HUES64 (cell line): ENCODE measurements at regions not wholly inside any gene's neighbourhood (a gene's known extent, or its start where the extent isn't known, plus 50 kb on each side); places are given as distances from the start of the nearest gene placed in this dataset.
"Not testable (repeated sequence)": the region's sequence is repeated elsewhere in the genome, so short reads cannot be mapped to it uniquely, and the experiment has no call there.

ENCODE experiments used
- H3K27ac ChIP-seq: 2 replicates; pipeline ENCODE4 v1.7.0; 2013; ENCODE audit warnings: low read depth, low read length, inconsistent platforms
- H3K27me3 ChIP-seq: 2 replicates; pipeline ENCODE4 v1.6.1; 2013; ENCODE audit warnings: mild to moderate bottlenecking, low read length; ENCODE audit not compliant: insufficient read depth
- H3K36me3 ChIP-seq: 2 replicates; pipeline ENCODE4 v1.6.1; 2013; ENCODE audit warnings: mild to moderate bottlenecking, low read length; ENCODE audit not compliant: insufficient read depth
- H3K4me1 ChIP-seq: 2 replicates; pipeline ENCODE4 v1.6.1; 2013; ENCODE audit warnings: mild to moderate bottlenecking, low read length, moderate library complexity; ENCODE audit not compliant: insufficient read depth
- H3K4me3 ChIP-seq: 2 replicates; pipeline ENCODE4 v1.5.1; 2013; ENCODE audit warnings: mild to moderate bottlenecking, low read length, moderate library complexity
- H3K9ac ChIP-seq: 2 replicates; pipeline ENCODE4 v1.6.1; 2013; ENCODE audit warnings: mild to moderate bottlenecking, low read depth, low read length
- H3K9me3 ChIP-seq: 2 replicates; pipeline ENCODE4 v1.6.1; 2013; ENCODE audit warnings: low read depth, low read length; ENCODE audit not compliant: insufficient read depth
- WGBS: fragments of 150-250, 120-280 bp; methylation state at CpG from one replicate; pipeline ENCODE4 v1.1.7; 2013; ENCODE audit warnings: missing lambda C conversion rate; 5-methylcytosine and 5-hydroxymethylcytosine counted together

DNA sequence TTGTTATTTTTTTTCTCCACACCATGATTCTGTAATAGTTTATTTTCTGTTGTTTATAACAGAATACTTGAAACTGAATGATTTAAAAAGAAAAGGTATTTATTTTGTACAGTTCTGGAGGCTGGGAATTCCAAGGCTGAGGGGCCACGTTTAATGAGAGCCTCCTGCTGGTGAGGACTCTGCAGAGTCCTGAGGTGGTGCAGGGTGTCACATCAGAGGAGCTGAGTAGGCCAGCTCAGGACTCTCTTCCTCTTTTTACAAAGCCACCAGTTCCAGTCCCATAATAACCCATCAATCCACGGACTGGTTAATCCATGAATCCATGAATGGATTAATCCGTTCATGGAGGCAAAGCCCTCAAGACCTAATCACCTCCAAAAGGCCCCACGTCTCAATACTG lies 71.6 kb downstream of the TFAP2A start:
- Histone ChIP-seq H3K36me3 (no peaks in the 10 kb centered on the region), H3K9ac (no peak overlapping the region), H3K4me1 (no peaks in the 10 kb centered on the region), H3K4me3 (no peak overlapping the region), H3K9me3 (no peaks in the 10 kb centered on the region), H3K27ac (no peak overlapping the region), H3K27me3 (no peaks in the 10 kb centered on the region)
- WGBS, result 66% methylated on average over 4 of the region's 4 CpGs

DNA sequence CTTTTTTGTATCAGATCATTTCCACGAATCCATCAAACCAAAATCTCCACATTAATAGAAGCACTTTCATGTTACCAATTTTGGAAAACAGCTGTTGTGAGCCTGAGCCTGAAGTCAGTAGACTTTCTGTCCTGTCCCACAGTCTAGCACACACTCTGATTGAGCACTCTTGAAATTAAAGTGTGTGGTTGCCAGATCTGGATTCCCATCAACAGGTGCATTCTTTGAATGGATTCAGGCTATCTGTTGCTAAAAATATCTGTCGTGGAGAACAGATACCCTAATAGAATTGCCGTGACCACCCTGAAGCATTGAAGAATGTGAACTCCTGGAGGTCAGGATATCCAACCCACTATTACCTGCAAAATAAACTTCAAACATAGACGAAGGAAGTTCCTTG lies 73.3 kb downstream of the TFAP2A start:
- no peak overlapping the region for H3K9ac ChIP-seq
- no peaks in the 10 kb centered on the region for H3K4me1 ChIP-seq
- no peak overlapping the region for H3K4me3 ChIP-seq
- no peak overlapping the region for H3K27ac ChIP-seq
- no peaks in the 10 kb centered on the region for H3K9me3 ChIP-seq
- H3K27me3 ChIP-seq, result no peaks in the 10 kb centered on the region
- 98% methylated on average over 4 of the region's 4 CpGs for WGBS
- no peaks in the 10 kb centered on the region for H3K36me3 ChIP-seq

DNA sequence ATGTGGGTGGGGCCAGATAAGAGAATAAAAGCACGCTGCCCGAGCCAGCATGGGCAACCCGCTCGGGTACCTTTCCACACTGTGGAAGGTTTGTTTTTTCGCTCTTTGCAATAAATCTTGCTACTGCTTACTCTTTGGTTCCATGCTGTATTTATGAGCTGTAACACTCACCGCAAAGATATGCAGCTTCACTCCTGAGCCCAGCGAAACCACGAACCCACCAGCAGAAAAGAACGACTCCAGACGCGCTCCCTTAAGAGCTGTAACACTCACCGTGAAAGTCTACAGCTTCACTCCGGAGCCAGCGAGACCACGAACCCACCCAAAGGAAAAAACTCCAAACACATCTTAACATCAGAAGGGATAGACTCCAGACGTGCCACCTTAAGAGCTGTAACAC lies 76.7 kb downstream of the TFAP2A start:
- WGBS, result 93% methylated on average over 16 of the region's 16 CpGs
- H3K27ac ChIP-seq, result no peak overlapping the region

DNA sequence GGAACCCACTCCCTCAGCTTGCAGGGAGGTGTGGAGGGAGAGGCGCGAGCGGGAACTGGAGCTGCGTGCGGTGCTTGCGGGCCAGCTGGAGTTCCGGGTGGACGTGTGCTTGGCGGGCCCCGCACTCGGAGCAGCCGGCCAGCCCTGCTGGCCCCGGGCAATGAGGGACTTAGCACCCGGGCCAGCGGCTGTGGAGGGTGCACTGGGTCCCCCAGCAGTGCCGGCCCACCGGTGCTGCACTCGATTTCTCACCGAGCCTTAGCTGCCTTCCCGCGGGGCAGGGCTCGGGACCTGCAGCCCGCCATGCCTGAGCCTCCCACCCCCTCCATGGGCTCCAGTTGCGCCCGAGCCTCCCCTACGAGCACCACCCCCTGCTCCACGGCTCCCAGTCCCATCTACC lies 77.5 kb downstream of the TFAP2A start:
- not testable (repeated sequence) for H3K27ac ChIP-seq, H3K4me3 ChIP-seq, H3K4me1 ChIP-seq, H3K27me3 ChIP-seq, H3K9me3 ChIP-seq, H3K36me3 ChIP-seq, H3K9ac ChIP-seq
- WGBS, result 95% methylated on average over 27 of the region's 27 CpGs

More for the DNA sequence above, 76.7 kb downstream of the TFAP2A start:
- Histone ChIP-seq H3K9ac (no peak overlapping the region), H3K9me3 (no peaks in the 10 kb centered on the region), H3K27me3 (no peaks in the 10 kb centered on the region), H3K36me3 (no peaks in the 10 kb centered on the region), H3K4me1 (no peaks in the 10 kb centered on the region), H3K4me3 (no peak overlapping the region)

DNA sequence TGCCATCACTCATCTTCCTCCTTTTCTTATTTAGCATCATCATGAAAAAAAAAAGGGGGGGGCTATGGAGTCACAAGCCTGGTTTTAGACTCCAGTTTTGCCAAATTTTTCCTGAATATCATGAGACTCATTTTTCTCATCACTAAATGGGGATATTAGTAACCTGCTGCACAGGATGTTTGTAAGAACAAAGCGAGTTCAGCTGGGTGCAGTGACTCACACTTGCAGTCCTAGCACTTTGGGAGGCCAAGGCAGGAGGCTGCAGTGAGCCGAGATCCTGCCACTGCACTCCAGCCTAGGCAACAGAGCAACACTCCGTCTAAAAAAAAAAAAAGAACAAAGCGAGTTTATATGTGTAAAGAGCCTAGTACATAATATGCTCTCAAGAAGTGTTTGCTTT lies 82.8 kb downstream of the TFAP2A start:
- Histone ChIP-seq H3K27me3 (no peaks in the 10 kb centered on the region), H3K4me1 (no peaks in the 10 kb centered on the region), H3K4me3 (no peak overlapping the region), H3K27ac (no peak overlapping the region), H3K36me3 (no peaks in the 10 kb centered on the region), H3K9me3 (no peaks in the 10 kb centered on the region), H3K9ac (no peak overlapping the region)
- WGBS, result 93% methylated on average over 4 of the region's 4 CpGs

DNA sequence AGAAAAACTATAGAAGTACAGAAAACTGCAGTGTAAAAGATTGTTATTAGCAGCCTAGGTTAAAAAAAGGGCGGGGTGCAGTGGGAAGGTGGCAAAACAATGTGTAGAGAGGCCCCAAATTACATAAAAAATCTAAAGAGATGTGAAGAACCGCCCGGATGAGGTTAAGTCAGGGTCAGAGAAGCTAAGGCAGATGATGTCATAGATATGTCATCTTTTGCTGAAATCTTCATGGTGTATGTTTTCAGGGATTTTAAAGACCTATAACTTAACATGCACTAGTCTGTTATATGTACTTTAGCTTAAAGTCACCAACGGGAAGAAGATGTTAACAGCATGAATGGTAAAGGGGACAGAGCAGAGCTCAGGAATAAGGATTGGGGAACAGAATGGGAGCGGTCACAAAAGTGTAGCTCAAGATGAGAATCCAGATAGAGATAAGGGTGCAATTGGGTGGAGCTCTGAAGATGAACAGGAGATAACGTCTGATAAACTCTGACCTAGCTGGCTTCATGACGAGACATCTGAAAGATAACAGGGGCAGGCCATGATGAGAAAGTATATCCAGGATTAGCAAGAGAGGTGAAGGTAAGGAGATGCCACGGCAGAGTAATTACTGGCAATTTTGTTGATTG lies 83.4 kb downstream of the TFAP2A start:
- H3K9ac ChIP-seq, result no peak overlapping the region
- no peaks in the 10 kb centered on the region for H3K36me3 ChIP-seq
- H3K9me3 ChIP-seq, result no peaks in the 10 kb centered on the region
- H3K27me3 ChIP-seq, result no peaks in the 10 kb centered on the region
- no peak overlapping the region for H3K27ac ChIP-seq
- WGBS, result 86% methylated on average over 8 of the region's 8 CpGs
- no peak overlapping the region for H3K4me3 ChIP-seq
- H3K4me1 ChIP-seq, result no peaks in the 10 kb centered on the region

DNA sequence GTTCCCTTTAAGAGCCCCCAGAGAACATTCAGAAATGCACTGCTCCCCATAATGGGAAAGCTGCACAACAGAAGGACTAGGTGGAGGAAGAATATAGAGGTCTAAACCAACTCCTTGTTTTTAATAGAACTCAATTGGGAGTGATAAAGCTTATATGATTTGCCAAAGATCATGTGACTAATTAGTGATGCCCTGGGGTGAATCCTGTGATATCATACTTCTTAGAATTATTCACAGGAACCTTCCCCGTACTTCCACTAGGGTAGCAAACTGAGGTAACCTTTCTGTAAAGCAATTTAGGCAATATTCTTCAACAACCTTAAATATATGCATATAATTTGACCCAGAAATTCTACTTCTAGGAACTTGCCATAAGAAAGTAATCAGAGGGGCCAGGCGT lies 84.4 kb downstream of the TFAP2A start:
- H3K4me1 ChIP-seq, result no peaks in the 10 kb centered on the region
- 97% methylated on average over 2 of the region's 2 CpGs for WGBS

DNA sequence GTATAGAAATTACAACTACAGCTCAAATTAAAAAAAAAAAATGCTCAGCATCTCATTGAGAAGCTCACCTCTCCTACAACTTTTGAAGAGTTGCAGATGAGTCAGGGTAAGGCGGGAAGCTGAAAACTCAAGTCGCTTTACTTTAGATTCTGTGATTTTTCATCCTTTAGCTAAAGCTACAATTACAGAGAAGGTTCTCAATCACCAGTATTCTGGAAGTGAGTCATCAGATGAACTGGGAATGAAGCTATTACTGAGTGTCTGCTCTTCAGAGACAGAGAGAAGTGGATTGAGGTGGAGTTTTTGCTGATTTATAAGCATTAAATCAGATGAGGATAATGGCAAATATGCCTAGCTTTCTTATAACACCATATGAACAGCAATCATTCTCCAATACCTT lies 91.9 kb downstream of the TFAP2A start:
- H3K27me3 ChIP-seq, result no peaks in the 10 kb centered on the region
- H3K4me3 ChIP-seq, result no peak overlapping the region
- no peaks in the 10 kb centered on the region for H3K9me3 ChIP-seq
- peaks cover 9% of the 10 kb centered on the region for H3K4me1 ChIP-seq
- H3K36me3 ChIP-seq, result no peaks in the 10 kb centered on the region
- WGBS, result 93% methylated on average over 2 of the region's 2 CpGs
- no peak overlapping the region for H3K27ac ChIP-seq
- H3K9ac ChIP-seq, result no peak overlapping the region

More for the DNA sequence above, 84.4 kb downstream of the TFAP2A start:
- Histone ChIP-seq H3K27me3 (no peaks in the 10 kb centered on the region), H3K9me3 (no peaks in the 10 kb centered on the region), H3K4me3 (no peak overlapping the region), H3K27ac (no peak overlapping the region), H3K9ac (no peak overlapping the region), H3K36me3 (no peaks in the 10 kb centered on the region)

DNA sequence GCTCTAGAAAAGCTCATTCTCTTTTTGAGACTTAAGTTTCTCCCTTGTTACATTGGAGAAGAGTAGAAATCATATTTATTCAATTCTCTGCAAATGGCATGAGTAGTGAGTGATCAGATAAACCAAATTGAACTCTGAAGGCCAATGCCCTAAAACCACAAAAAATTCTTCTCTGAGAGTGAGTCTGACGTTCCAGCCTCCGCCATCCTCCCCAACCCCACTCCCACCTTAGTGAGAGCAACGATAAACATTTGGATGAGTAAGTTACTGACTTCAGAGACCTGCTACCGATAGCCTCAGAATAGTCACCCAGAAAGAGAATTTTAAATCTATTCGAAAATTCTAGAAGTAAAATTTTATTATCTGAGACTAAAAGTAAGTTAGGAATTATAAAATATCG lies 94.6 kb downstream of the TFAP2A start:
- H3K4me3 ChIP-seq, result no peak overlapping the region
- 88% methylated on average over 4 of the region's 6 CpGs for WGBS

DNA sequence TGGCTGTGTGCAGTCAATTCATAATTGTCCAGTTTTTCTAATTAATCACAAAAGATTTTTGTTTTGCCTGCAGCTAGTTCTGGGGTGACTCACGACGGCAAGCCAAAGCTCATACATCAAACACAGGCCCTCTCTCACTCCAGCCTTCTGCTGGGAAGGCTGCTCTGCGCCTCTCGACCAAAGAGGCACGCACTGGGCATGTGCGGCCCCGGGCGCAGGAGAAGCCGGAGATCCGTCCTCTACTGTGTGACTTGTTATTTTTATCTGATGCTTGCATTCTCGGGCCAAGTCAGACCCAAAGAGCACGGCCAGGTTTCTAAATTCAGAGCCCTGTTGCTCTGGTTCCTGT lies 98.5 kb downstream of the TFAP2A start:
- H3K9me3 ChIP-seq, result no peaks in the 10 kb centered on the region
- H3K9ac ChIP-seq, result no peak overlapping the region
- no peaks in the 10 kb centered on the region for H3K27me3 ChIP-seq
- peaks cover 51% of the 10 kb centered on the region for H3K4me1 ChIP-seq
- no peak overlapping the region for H3K27ac ChIP-seq
- no peak overlapping the region for H3K4me3 ChIP-seq
- no peaks in the 10 kb centered on the region for H3K36me3 ChIP-seq
- WGBS, result 79% methylated on average over 12 of the region's 12 CpGs

More for the DNA sequence above, 94.6 kb downstream of the TFAP2A start:
- Histone ChIP-seq H3K9ac (no peak overlapping the region), H3K9me3 (no peaks in the 10 kb centered on the region), H3K4me1 (peaks cover 28% of the 10 kb centered on the region), H3K36me3 (no peaks in the 10 kb centered on the region), H3K27me3 (no peaks in the 10 kb centered on the region), H3K27ac (no peak overlapping the region)

DNA sequence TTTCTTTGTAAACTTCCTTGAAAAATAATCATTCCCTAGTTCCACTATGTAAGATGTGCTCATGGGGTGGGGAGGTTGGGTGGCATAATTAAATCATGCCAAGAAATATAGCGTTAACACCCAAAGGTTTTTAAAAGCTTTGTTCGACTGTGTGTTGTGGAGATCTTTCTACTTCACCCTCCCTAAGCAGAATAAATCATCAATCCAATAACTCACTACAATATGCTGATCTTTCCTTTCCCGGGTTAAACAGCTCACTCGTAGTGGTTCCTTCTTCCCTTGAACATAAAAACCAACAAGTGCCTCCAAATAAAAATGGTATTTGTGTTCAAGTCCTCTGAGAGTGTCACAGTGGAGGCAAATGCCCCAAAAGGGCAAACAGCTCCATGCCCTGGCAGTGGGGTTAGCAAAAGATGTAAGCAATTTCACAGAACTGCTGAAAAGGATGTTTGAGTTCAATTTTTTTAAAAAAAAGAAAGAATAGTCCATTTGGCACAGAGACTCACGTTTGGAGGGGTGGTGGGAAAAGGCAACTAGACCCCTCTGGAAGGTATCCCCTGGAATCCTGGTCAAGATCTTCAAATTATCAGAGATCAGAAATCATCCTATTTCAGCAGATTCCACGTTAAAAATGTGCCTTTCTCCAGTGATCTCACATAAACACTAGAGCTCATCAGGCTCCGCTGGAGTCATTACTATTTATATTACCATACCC lies 99.1 kb downstream of the TFAP2A start:
- Histone ChIP-seq H3K9ac (no peak overlapping the region), H3K27me3 (no peaks in the 10 kb centered on the region), H3K36me3 (no peaks in the 10 kb centered on the region), H3K4me1 (peaks cover 55% of the 10 kb centered on the region), H3K27ac (peak overlapping the region; percentile 75; the same call in 1 of the 2 replicates), H3K9me3 (no peaks in the 10 kb centered on the region), H3K4me3 (no peak overlapping the region)
- 72% methylated on average over 6 of the region's 7 CpGs for WGBS
